PC-3 (cell line): ENCODE measurements at regions not wholly inside any gene's neighbourhood (a gene's known extent, or its start where the extent isn't known, plus 50 kb on each side); places are given as distances from the start of the nearest gene placed in this dataset.

ENCODE experiments used
- ATAC-seq: fragments of 200-7000 bp; cut with Tn5 transposase; 2 replicates; pipeline ENCODE4 v1.9.1; 2020; ENCODE audit warnings: mild to moderate bottlenecking, moderate library complexity
- BruUV-seq: library from RNA; stranded (reverse); fragments of 400-500 nt; replicated peaks from 2 replicates; lab custom pipeline; 2021; lab: Mats Ljungman, UMichigan
- CTCF ChIA-PET: fragments of 300-600 bp; sonication (Branson Sonifier 250); formaldehyde crosslinking; loops from one replicate; lab custom pipeline; 2022; ENCODE audit warnings: antibody characterized with exemption; lab: Charles Lee
- POLR2A ChIA-PET: fragments of 300-600 bp; sonication (Branson Sonifier 250); formaldehyde crosslinking; loops from one replicate; lab custom pipeline; 2022; ENCODE audit warnings: antibody characterized with exemption; ENCODE audit not compliant: unreplicated experiment; lab: Charles Lee
- DNase-seq: peaks from one replicate; pipeline ENCODE4 v3.0.0-alpha.2; 2015
- H2AFZ ChIP-seq: fragments of 300-600 bp; sonication (generic); 2 replicates; pipeline ENCODE4 v1.6.0; 2016; ENCODE audit warnings: antibody characterized with exemption, low read length
- H3F3A ChIP-seq: fragments of 300-600 bp; sonication (generic); one replicate; pipeline ENCODE4 v1.6.0; 2017; ENCODE audit warnings: antibody characterized with exemption, low read length, control low read depth, mild to moderate bottlenecking; ENCODE audit not compliant: unreplicated experiment
- H3K27ac ChIP-seq: fragments of 300-600 bp; sonication (generic); 2 replicates; pipeline ENCODE4 v1.5.1; 2016; ENCODE audit warnings: mild to moderate bottlenecking, low read length
- H3K27me3 ChIP-seq: fragments of 300-600 bp; sonication (generic); 2 replicates; pipeline ENCODE4 v1.6.1; 2016; ENCODE audit warnings: low read length, mixed read lengths
- H3K36me3 ChIP-seq: fragments of 300-600 bp; sonication (generic); 2 replicates; pipeline ENCODE4 v1.6.1; 2016; ENCODE audit warnings: low read depth, mixed run types, low read length, mixed read lengths
- H3K4me1 ChIP-seq: fragments of 300-600 bp; sonication (generic); 2 replicates; pipeline ENCODE4 v1.5.1; 2016; ENCODE audit warnings: low read length; ENCODE audit not compliant: insufficient read depth
- H3K4me2 ChIP-seq: fragments of 300-600 bp; sonication (generic); 2 replicates; pipeline ENCODE4 v1.6.0; 2016; ENCODE audit warnings: low read length
- H3K4me3 ChIP-seq: fragments of 300-600 bp; sonication (generic); 2 replicates; pipeline ENCODE4 v1.5.1; 2016; ENCODE audit warnings: mild to moderate bottlenecking, low read length, mixed read lengths
- H3K79me2 ChIP-seq: fragments of 300-600 bp; sonication (generic); 2 replicates; pipeline ENCODE4 v1.6.1; 2017; ENCODE audit warnings: low read length, mixed read lengths
- H3K9ac ChIP-seq: fragments of 300-600 bp; sonication (generic); 2 replicates; pipeline ENCODE4 v1.6.0; 2016; ENCODE audit warnings: mild to moderate bottlenecking, low read length
- H3K9me2 ChIP-seq: fragments of 300-600 bp; sonication (generic); replicated peaks from 2 replicates; pipeline ENCODE4 v1.6.1; 2016; ENCODE audit warnings: mixed run types, low read length, mixed read lengths
- H3K9me3 ChIP-seq: fragments of 300-600 bp; sonication (generic); 2 replicates; pipeline ENCODE4 v1.6.1; 2016; ENCODE audit warnings: low read length, mixed read lengths
- H4K20me1 ChIP-seq: fragments of 300-600 bp; sonication (generic); 2 replicates; pipeline ENCODE4 v1.6.1; 2016; ENCODE audit warnings: low read length, mixed read lengths
- EZH2 ChIP-seq: fragments of 300-600 bp; sonication (generic); IDR thresholded peaks from one replicate; pipeline ENCODE4 v1.6.1; 2017; ENCODE audit warnings: antibody characterized with exemption, mild to moderate bottlenecking, low read length; ENCODE audit not compliant: unreplicated experiment
- EZH2phosphoT487 ChIP-seq: fragments of 300-600 bp; sonication (generic); IDR thresholded peaks from 2 replicates; pipeline ENCODE4 v1.6.1; 2018; ENCODE audit warnings: mild to moderate bottlenecking, antibody characterized with exemption, low read length, borderline replicate concordance
- intact Hi-C: fragments of 100-400 bp; cut with micrococcal nuclease; formaldehyde crosslinking; loops from 2 replicates; pipeline ENCODE4 v1.9.0; 2023
- TF ChIP-seq, protein P1 (sequence below): fragments of 300-600 bp; sonication (generic); conservative IDR thresholded peaks from 2 replicates; pipeline ENCODE4 v1.5.1; 2017; ENCODE audit warnings: antibody characterized with exemption, low read depth, mild to moderate bottlenecking, low read length

GRCh38 chr6:54629131-54629530, 217.4 kb upstream of the FAM83B start:
- ChIA-PET POLR2A (interaction anchor here (0.6 kb wide), 1 partner anchor 18 kb away, joined by 8 read pairs; no protein-coding TSS in a partner anchor), CTCF (no interaction called here)
- Histone ChIP-seq H4K20me1 (no peaks in the 10 kb centered on the region), H3K9me3 (no peaks in the 10 kb centered on the region), H3K4me3 (no peak overlapping the region), H3K36me3 (no peaks in the 10 kb centered on the region), H3K79me2 (no peaks in the 10 kb centered on the region), H3K9me2 (no peaks in the 10 kb centered on the region; the same call in 1 of the 2 replicates), H3K4me2 (no peak overlapping the region), H3K4me1 (no peaks in the 10 kb centered on the region), H3K9ac (no peak overlapping the region), H2AFZ (no peak overlapping the region), H3K27ac (no peak overlapping the region), H3F3A (no peaks in the 10 kb centered on the region), H3K27me3 (no peaks in the 10 kb centered on the region)
- intact Hi-C loops = no loop called here
- BruUV-seq = no TSS peak
- no peak for TF ChIP-seq EZH2
- no peak for TF ChIP-seq EZH2phosphoT487
- TF ChIP-seq, protein P1, sequence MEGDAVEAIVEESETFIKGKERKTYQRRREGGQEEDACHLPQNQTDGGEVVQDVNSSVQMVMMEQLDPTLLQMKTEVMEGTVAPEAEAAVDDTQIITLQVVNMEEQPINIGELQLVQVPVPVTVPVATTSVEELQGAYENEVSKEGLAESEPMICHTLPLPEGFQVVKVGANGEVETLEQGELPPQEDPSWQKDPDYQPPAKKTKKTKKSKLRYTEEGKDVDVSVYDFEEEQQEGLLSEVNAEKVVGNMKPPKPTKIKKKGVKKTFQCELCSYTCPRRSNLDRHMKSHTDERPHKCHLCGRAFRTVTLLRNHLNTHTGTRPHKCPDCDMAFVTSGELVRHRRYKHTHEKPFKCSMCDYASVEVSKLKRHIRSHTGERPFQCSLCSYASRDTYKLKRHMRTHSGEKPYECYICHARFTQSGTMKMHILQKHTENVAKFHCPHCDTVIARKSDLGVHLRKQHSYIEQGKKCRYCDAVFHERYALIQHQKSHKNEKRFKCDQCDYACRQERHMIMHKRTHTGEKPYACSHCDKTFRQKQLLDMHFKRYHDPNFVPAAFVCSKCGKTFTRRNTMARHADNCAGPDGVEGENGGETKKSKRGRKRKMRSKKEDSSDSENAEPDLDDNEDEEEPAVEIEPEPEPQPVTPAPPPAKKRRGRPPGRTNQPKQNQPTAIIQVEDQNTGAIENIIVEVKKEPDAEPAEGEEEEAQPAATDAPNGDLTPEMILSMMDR = no peak
- no peak for DNase-seq
- peak; percentile 71 for ATAC-seq

DNA sequence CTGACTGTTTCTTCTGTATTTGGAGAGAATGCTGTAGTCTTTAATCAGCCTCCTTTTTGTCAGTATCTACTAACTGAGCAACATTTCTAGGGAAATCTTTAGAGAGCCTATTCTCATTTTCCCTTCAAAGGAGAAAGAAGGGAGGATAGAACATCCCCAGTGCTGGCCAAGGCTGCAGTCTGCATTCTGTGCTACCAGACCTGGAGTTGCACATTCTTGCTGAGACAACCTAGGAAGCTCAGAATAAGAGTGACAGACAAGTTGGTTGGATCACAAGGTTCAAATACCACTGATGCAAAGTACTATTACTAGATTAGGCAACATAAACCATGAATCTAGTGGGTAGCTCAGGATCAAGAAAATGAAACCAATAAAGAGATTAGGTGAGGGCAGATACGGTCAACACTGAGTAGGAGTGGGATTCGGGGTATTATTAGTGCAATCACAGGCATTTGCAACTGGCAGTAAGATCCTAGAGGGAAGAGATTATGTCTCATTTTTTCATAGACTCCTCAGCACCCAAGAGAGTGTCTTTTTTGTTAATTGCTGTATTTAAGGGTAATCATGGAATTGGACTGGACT, 213.5 kb upstream of the FAM83B start:
- no peak overlapping the region for H3K4me3 ChIP-seq
- TF ChIP-seq, protein P1 = no peak
- TF ChIP-seq EZH2 (no peak), EZH2phosphoT487 (no peak)
- no peaks in the 10 kb centered on the region; the same call in 1 of the 2 replicates for H3K9me2 ChIP-seq
- no peaks in the 10 kb centered on the region for H3F3A ChIP-seq
- intact Hi-C loops = no loop called here
- no peaks in the 10 kb centered on the region for H3K79me2 ChIP-seq
- ATAC-seq (no peak), DNase-seq (no peak)
- BruUV-seq = no TSS peak
- H3K9ac ChIP-seq = no peak overlapping the region
- H4K20me1 ChIP-seq = no peaks in the 10 kb centered on the region
- POLR2A ChIA-PET = no interaction called here
- no peaks in the 10 kb centered on the region for H3K27me3 ChIP-seq
- H3K9me3 ChIP-seq = no peaks in the 10 kb centered on the region
- no peaks in the 10 kb centered on the region for H3K36me3 ChIP-seq
- no peak overlapping the region for H3K4me2 ChIP-seq
- H3K4me1 ChIP-seq = no peaks in the 10 kb centered on the region
- CTCF ChIA-PET = no interaction called here
- H2AFZ ChIP-seq = 0 out of 2 replicates have a peak overlapping the region, but pooled peaks have one; percentile 13
- no peak overlapping the region for H3K27ac ChIP-seq

GRCh38 chr6:54633601-54634000, 213.0 kb upstream of the FAM83B start:
- H3K27ac ChIP-seq = no peak overlapping the region
- H3K9ac ChIP-seq = no peak overlapping the region
- no peak overlapping the region for H3K4me2 ChIP-seq
- no peaks in the 10 kb centered on the region for H3K9me3 ChIP-seq
- ChIA-PET CTCF (no interaction called here), POLR2A (no interaction called here)
- H2AFZ ChIP-seq = 0 out of 2 replicates have a peak overlapping the region, but pooled peaks have one; percentile 13
- intact Hi-C loops = no loop called here
- H3K27me3 ChIP-seq = no peaks in the 10 kb centered on the region
- H3K9me2 ChIP-seq = no peaks in the 10 kb centered on the region; the same call in 1 of the 2 replicates
- BruUV-seq = no TSS peak
- no peaks in the 10 kb centered on the region for H3K79me2 ChIP-seq
- no peaks in the 10 kb centered on the region for H3K36me3 ChIP-seq
- H3K4me1 ChIP-seq = no peaks in the 10 kb centered on the region
- H3F3A ChIP-seq = no peaks in the 10 kb centered on the region
- TF ChIP-seq EZH2 (no peak), EZH2phosphoT487 (no peak)
- TF ChIP-seq, protein P1 = no peak
- no peak overlapping the region for H3K4me3 ChIP-seq
- no peaks in the 10 kb centered on the region for H4K20me1 ChIP-seq
- ATAC-seq = no peak
- no peak for DNase-seq
